Progenitor cell of endocrine pancreas (in vitro differentiated cells): ENCODE measurements at regions not wholly inside any gene's neighbourhood (a gene's known extent, or its start where the extent isn't known, plus 50 kb on each side); places are given as distances from the start of the nearest gene placed in this dataset.

Experiments
- DNase-seq: peaks from one replicate; pipeline ENCODE4 v3.0.0; 2021; ENCODE audit warnings: low spot score; ENCODE audit not compliant: unreplicated experiment
- H3K27ac Mint-ChIP-seq: 2 replicates; pipeline ENCODE4 v1.8.0; 2021; ENCODE audit warnings: mild to moderate bottlenecking, moderate library complexity, mixed read lengths
- H3K27me3 Mint-ChIP-seq: 2 replicates; pipeline ENCODE4 v1.8.0; 2021; ENCODE audit warnings: mixed read lengths
- H3K36me3 Mint-ChIP-seq: 2 replicates; pipeline ENCODE4 v1.8.0; 2022; ENCODE audit warnings: mixed read lengths; ENCODE audit not compliant: insufficient read depth
- H3K4me1 Mint-ChIP-seq: 2 replicates; pipeline ENCODE4 v1.8.0; 2021; ENCODE audit warnings: low read depth, mixed read lengths
- H3K4me3 Mint-ChIP-seq: 2 replicates; pipeline ENCODE4 v1.8.0; 2021; ENCODE audit warnings: low read depth, mild to moderate bottlenecking, moderate library complexity, mixed read lengths
- H3K9me3 Mint-ChIP-seq: 2 replicates; pipeline ENCODE4 v1.8.0; 2021; ENCODE audit warnings: low read depth, mixed read lengths
- CTCF ChIP-seq: fragments of 200-600 bp; sonication (generic); IDR thresholded peaks from one replicate; pipeline ENCODE4 v1.5.0; 2021; ENCODE audit warnings: antibody characterized with exemption, mild to moderate bottlenecking; ENCODE audit not compliant: unreplicated experiment

GRCh38 chr17:69936996-69937395 lies 138.0 kb upstream of the KCNJ16 start:
- H3K27ac Mint-ChIP-seq: no peak overlapping the region
- no peak for TF ChIP-seq CTCF
- H3K27me3 Mint-ChIP-seq: no peaks in the 10 kb centered on the region
- no peak overlapping the region for H3K4me3 Mint-ChIP-seq
- no peaks in the 10 kb centered on the region for H3K9me3 Mint-ChIP-seq
- H3K36me3 Mint-ChIP-seq: no peaks in the 10 kb centered on the region
- H3K4me1 Mint-ChIP-seq: no peaks in the 10 kb centered on the region
- DNase-seq: no peak

GRCh38 chr17:69943058-69943457 lies 132.0 kb upstream of the KCNJ16 start:
- no peak for TF ChIP-seq CTCF
- H3K36me3 Mint-ChIP-seq: no peaks in the 10 kb centered on the region
- H3K4me1 Mint-ChIP-seq: no peaks in the 10 kb centered on the region
- no peak for DNase-seq
- H3K27ac Mint-ChIP-seq: no peak overlapping the region
- no peak overlapping the region for H3K4me3 Mint-ChIP-seq
- H3K27me3 Mint-ChIP-seq: no peaks in the 10 kb centered on the region
- no peaks in the 10 kb centered on the region for H3K9me3 Mint-ChIP-seq

GRCh38 chr17:69944406-69944805 lies 130.6 kb upstream of the KCNJ16 start:
- Mint-ChIP-seq H3K4me3 (no peak overlapping the region), H3K27ac (no peak overlapping the region), H3K4me1 (no peaks in the 10 kb centered on the region), H3K36me3 (no peaks in the 10 kb centered on the region), H3K27me3 (no peaks in the 10 kb centered on the region), H3K9me3 (no peaks in the 10 kb centered on the region)
- no peak for DNase-seq
- TF ChIP-seq CTCF: no peak

GRCh38 chr17:69945698-69946185 lies 129.3 kb upstream of the KCNJ16 start:
- H3K27ac Mint-ChIP-seq: no peak overlapping the region
- no peak for TF ChIP-seq CTCF
- no peaks in the 10 kb centered on the region for H3K27me3 Mint-ChIP-seq
- no peaks in the 10 kb centered on the region for H3K4me1 Mint-ChIP-seq
- no peaks in the 10 kb centered on the region for H3K9me3 Mint-ChIP-seq
- no peak for DNase-seq
- no peaks in the 10 kb centered on the region for H3K36me3 Mint-ChIP-seq
- H3K4me3 Mint-ChIP-seq: no peak overlapping the region

- Mint-ChIP-seq H3K4me1 (no peaks in the 10 kb centered on the region), H3K36me3 (no peaks in the 10 kb centered on the region), H3K4me3 (no peak overlapping the region), H3K27ac (no peak overlapping the region), H3K27me3 (no peaks in the 10 kb centered on the region), H3K9me3 (no peaks in the 10 kb centered on the region)
- no peak for DNase-seq
- TF ChIP-seq CTCF: no peak
Measured at GRCh38 chr17:69947027-69947759, 127.8 kb upstream of the KCNJ16 start.
